C4-2B (cell line): ENCODE measurements at regions not wholly inside any gene's neighbourhood (a gene's known extent, or its start where the extent isn't known, plus 50 kb on each side); places are given as distances from the start of the nearest gene placed in this dataset.
A peak's percentile ranks its signal among the peaks of the same experiment; 100 is the strongest.
"Not testable (repeated sequence)": the region's sequence is repeated elsewhere in the genome, so short reads cannot be mapped to it uniquely, and the experiment has no call there.

Experiments used
- H3K27ac ChIP-seq: fragments of 450-650 bp; 2 replicates; pipeline ENCODE4 v1.5.1; 2017
- CTCF ChIP-seq: fragments of 450-650 bp; conservative IDR thresholded peaks from 2 replicates; pipeline ENCODE4 v1.5.1; 2017; ENCODE audit warnings: mild to moderate bottlenecking
- ZFX ChIP-seq: fragments of 450-650 bp; IDR thresholded peaks from 2 replicates; pipeline ENCODE4 v1.6.1; 2017

- TF ChIP-seq CTCF (no peak), ZFX (no peak)
- H3K27ac ChIP-seq, result no peak overlapping the region
These were observed 202.5 kb upstream of the SAMSN1 start for GRCh38 chr21:14748662-14749061.

- H3K27ac ChIP-seq, result no peak overlapping the region
These were observed 198.3 kb upstream of the SAMSN1 start for GRCh38 chr21:14744368-14744767.

GRCh38 chr21:14742119-14742518 lies 196.0 kb upstream of the SAMSN1 start:
- TF ChIP-seq CTCF (no peak), ZFX (no peak)
- no peak overlapping the region for H3K27ac ChIP-seq

More at GRCh38 chr21:14744368-14744767, 198.3 kb upstream of the SAMSN1 start:
- TF ChIP-seq CTCF, result no peak

- TF ChIP-seq CTCF, result no peak
- TF ChIP-seq ZFX, result no peak
- H3K27ac ChIP-seq, result no peak overlapping the region
These were observed 195.1 kb upstream of the SAMSN1 start for GRCh38 chr21:14741256-14741655.

GRCh38 chr21:14740692-14741091 lies 194.6 kb upstream of the SAMSN1 start:
- TF ChIP-seq ZFX, result no peak
- TF ChIP-seq CTCF, result no peak
- H3K27ac ChIP-seq, result no peak overlapping the region

GRCh38 chr21:14740116-14740515 lies 194.0 kb upstream of the SAMSN1 start:
- no peak overlapping the region for H3K27ac ChIP-seq
- TF ChIP-seq ZFX, result no peak

GRCh38 chr21:14739590-14739989 lies 193.5 kb upstream of the SAMSN1 start:
- no peak overlapping the region for H3K27ac ChIP-seq
- TF ChIP-seq CTCF (no peak), ZFX (no peak)

GRCh38 chr21:14738576-14738975 lies 192.5 kb upstream of the SAMSN1 start:
- not testable (repeated sequence) for H3K27ac ChIP-seq

- TF ChIP-seq CTCF (peak; percentile 83), ZFX (no peak)
- no peak overlapping the region for H3K27ac ChIP-seq
These were observed 191.8 kb upstream of the SAMSN1 start for GRCh38 chr21:14737922-14738321.
